IPS DF 6.9 (cell line): ENCODE measurements at regions not wholly inside any gene's neighbourhood (a gene's known extent, or its start where the extent isn't known, plus 50 kb on each side); places are given as distances from the start of the nearest gene placed in this dataset.
"Not testable (repeated sequence)": the region's sequence is repeated elsewhere in the genome, so short reads cannot be mapped to it uniquely, and the experiment has no call there.

Source experiments
- DNase-seq: peaks from one replicate; pipeline ENCODE4 v3.0.0-alpha.2; 2013; ENCODE audit warnings: low read depth, low spot score
- H3K27ac ChIP-seq: one replicate; pipeline ENCODE4 v1.5.1; 2013; ENCODE audit warnings: low read length, control low read depth
- H3K27me3 ChIP-seq: 2 replicates; pipeline ENCODE4 v1.6.1; 2013; ENCODE audit warnings: mild to moderate bottlenecking, low read length; ENCODE audit not compliant: control insufficient read depth, insufficient read depth
- H3K36me3 ChIP-seq: 2 replicates; pipeline ENCODE4 v1.6.1; 2013; ENCODE audit warnings: low read length; ENCODE audit not compliant: control insufficient read depth, insufficient read depth
- H3K4me1 ChIP-seq: 2 replicates; pipeline ENCODE4 v1.6.1; 2013; ENCODE audit warnings: low read length; ENCODE audit not compliant: control insufficient read depth, insufficient read depth
- H3K4me3 ChIP-seq: 2 replicates; pipeline ENCODE4 v1.5.1; 2013; ENCODE audit warnings: mild to moderate bottlenecking, low read length
- H3K9me3 ChIP-seq: 2 replicates; pipeline ENCODE4 v1.6.1; 2013; ENCODE audit warnings: low read length, inconsistent platforms; ENCODE audit not compliant: control insufficient read depth, insufficient read depth
- WGBS: extraction: QIAGEN DNeasy Blood & Tissue Kit; methylation state at CpG from one replicate; pipeline ENCODE4 v1.1.7; 2013; ENCODE audit warnings: mixed read lengths, missing lambda C conversion rate; ENCODE audit not compliant: insufficient read length, insufficient coverage; 5-methylcytosine and 5-hydroxymethylcytosine counted together

DNA sequence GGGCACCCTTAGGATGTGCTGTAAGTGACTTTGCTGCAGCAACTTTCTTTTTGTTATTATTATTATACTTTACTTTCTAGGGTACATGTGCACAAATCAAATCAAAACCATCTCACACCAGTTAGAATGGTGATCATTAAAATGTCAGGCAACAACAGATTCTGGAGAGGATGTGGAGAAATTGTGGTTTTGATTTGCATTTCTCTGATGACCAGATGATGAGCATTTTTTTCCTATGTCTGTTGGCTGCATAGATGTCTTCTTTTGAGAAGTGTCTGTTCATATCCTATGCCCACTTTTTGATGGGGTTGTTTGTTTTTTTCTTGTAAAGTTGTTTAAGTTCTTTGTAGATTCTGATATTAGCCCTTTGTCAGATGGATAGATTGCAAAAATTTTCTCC, 164.4 kb upstream of the AJAP1 start:
- not testable (repeated sequence) for H3K4me1 ChIP-seq, H3K4me3 ChIP-seq, H3K36me3 ChIP-seq, H3K27ac ChIP-seq, DNase-seq, H3K27me3 ChIP-seq
- peaks cover 35% of the 10 kb centered on the region for H3K9me3 ChIP-seq

DNA sequence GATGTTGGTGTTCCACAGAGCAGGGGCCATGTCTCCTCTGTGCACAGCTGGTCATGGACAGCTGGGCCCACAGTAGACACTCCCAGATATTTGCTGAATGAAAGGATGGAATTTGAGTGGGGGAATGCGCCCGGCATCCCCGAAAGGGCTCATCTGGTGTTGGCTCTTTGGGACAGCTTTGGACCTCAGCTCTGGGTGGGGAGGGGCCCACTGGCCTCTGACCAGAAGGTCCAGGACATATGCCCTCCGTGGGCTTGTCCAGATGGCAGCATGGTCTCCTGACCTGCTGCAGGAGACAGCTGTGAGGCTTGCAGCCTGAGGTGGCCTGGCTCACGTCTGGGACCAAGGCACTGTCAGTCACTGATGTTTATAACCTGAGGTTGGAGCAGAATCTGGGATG, 160.4 kb upstream of the AJAP1 start:
- H3K27me3 ChIP-seq, result no peaks in the 10 kb centered on the region
- no peaks in the 10 kb centered on the region for H3K4me1 ChIP-seq
- peaks cover 22% of the 10 kb centered on the region for H3K9me3 ChIP-seq
- no CpG with 5 or more reads among the region's 5 CpGs for WGBS
- H3K4me3 ChIP-seq, result no peak overlapping the region; the same call in 1 of the 2 replicates
- no peak for DNase-seq
- no peaks in the 10 kb centered on the region for H3K36me3 ChIP-seq
- no peak overlapping the region for H3K27ac ChIP-seq

DNA sequence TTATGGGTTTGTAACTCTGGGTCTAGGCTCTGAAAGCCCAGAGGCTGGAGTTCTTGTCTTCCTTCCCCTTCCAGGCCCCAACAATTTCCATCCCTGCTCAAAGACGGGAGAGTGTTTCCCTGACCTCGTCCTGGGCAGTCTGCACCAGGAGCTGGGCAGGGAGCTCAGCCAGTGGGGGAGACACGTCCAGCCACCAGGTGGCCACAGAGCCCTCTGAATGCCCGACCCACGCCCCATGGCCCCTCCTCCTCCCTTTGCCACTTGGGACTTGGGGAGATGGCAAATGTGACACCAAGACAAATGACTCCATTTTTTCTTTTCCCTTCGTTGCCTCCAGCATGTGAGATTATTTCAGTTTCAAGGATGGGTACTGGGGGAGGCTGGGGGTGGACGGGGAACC, 159.9 kb upstream of the AJAP1 start:
- Histone ChIP-seq H3K9me3 (peaks cover 20% of the 10 kb centered on the region), H3K36me3 (no peaks in the 10 kb centered on the region), H3K4me3 (no peak overlapping the region), H3K27ac (no peak overlapping the region), H3K4me1 (no peaks in the 10 kb centered on the region), H3K27me3 (no peaks in the 10 kb centered on the region)
- no peak for DNase-seq
- WGBS, result no CpG with 5 or more reads among the region's 7 CpGs

DNA sequence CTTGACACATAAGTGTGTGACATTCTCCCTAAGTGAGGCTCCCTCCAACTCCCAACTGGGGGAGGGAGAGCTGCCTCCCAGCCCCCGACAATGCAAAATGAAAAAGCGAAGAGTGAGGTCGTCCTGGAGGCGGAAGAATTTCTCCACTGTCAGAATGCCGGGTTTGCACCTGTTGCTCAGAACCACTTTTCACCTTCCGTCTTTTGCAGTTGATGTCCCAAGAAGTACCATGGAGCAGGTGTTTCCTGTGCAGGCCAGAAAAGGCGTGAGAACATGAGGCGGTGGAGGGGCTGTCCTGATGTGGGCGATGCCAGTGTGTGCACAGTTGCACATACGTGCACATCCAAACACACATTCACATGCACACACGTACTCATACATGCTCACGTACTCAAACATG, 158.6 kb upstream of the AJAP1 start:
- H3K4me3 ChIP-seq, result no peak overlapping the region
- peaks cover 24% of the 10 kb centered on the region for H3K9me3 ChIP-seq
- DNase-seq, result no peak
- no CpG with 5 or more reads among the region's 12 CpGs for WGBS
- no peaks in the 10 kb centered on the region for H3K27me3 ChIP-seq
- no peak overlapping the region for H3K27ac ChIP-seq
- no peaks in the 10 kb centered on the region for H3K4me1 ChIP-seq
- no peaks in the 10 kb centered on the region for H3K36me3 ChIP-seq

DNA sequence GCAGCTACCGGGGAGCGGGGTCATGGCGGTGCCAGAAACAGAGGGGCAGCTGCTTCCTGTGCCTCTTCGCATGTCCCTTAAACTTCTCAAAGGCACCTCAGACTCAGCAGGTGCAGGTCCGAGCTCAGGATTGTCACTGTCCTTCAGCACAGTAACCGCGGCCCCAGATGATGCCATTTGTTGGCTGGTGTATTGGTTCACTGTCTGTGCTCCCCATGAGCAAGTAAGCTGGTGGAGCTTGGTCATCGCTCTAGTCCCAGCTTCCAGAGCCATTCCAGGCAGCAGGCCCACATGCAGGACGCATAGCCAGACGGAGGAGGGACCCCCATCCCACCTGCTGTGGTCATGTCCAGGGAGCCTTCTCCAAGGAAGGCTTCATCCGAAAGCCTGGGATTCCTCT, 154.0 kb upstream of the AJAP1 start:
- peaks cover 31% of the 10 kb centered on the region for H3K9me3 ChIP-seq
- no peak for DNase-seq
- H3K36me3 ChIP-seq, result no peaks in the 10 kb centered on the region
- no CpG with 5 or more reads among the region's 11 CpGs for WGBS
- H3K4me3 ChIP-seq, result no peak overlapping the region
- H3K27me3 ChIP-seq, result no peaks in the 10 kb centered on the region
- no peak overlapping the region for H3K27ac ChIP-seq
- no peaks in the 10 kb centered on the region for H3K4me1 ChIP-seq

DNA sequence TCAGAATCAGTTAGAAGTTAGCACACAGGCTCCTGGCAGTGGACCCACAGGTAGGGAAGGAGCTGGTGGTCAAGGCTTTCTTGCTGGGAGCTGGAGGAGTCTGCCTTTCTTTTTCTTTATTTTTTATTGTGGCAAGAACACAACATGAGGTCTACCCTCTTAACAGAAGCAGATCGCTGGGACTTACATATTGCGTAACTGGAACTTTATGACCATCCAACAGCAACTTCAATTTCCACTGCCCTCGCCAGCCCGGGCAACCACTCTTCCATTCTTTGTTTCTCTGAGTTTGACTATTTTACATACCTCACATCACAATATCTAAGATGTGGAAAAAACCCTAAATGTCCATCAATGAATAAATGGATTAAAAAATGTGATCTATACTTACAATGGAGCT, 147.8 kb upstream of the AJAP1 start:
- DNase-seq, result no peak
- peaks cover 31% of the 10 kb centered on the region for H3K9me3 ChIP-seq
- no CpG with 5 or more reads among the region's 4 CpGs for WGBS
- no peaks in the 10 kb centered on the region for H3K36me3 ChIP-seq
- H3K4me3 ChIP-seq, result no peak overlapping the region
- no peak overlapping the region for H3K27ac ChIP-seq
- H3K4me1 ChIP-seq, result no peaks in the 10 kb centered on the region
- H3K27me3 ChIP-seq, result no peaks in the 10 kb centered on the region

DNA sequence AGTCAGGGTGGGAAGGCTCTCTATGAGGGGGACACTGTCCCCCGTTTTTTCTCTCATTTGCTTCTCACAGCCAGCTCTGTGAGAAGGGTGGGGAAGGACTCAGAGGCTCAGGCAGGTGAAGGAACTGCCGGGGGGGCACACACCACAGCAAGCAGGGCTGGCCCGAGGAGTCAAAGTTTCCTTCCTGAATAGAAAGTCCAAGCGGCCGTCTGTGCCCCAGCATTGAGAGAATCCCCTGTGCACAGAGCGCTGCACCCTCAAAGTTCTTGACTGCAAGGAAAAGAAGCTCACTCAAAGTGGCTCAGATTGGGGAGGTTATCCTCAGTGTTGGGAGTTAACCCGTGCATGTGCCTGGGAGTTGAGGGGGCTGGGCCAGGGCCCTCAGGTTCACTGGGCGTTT, 145.2 kb upstream of the AJAP1 start:
- H3K27me3 ChIP-seq, result no peaks in the 10 kb centered on the region
- no peak overlapping the region for H3K4me3 ChIP-seq
- H3K36me3 ChIP-seq, result no peaks in the 10 kb centered on the region
- no peaks in the 10 kb centered on the region for H3K4me1 ChIP-seq
- H3K9me3 ChIP-seq, result peaks cover 34% of the 10 kb centered on the region
- no peak overlapping the region for H3K27ac ChIP-seq
- no CpG with 5 or more reads among the region's 8 CpGs for WGBS
- DNase-seq, result no peak

DNA sequence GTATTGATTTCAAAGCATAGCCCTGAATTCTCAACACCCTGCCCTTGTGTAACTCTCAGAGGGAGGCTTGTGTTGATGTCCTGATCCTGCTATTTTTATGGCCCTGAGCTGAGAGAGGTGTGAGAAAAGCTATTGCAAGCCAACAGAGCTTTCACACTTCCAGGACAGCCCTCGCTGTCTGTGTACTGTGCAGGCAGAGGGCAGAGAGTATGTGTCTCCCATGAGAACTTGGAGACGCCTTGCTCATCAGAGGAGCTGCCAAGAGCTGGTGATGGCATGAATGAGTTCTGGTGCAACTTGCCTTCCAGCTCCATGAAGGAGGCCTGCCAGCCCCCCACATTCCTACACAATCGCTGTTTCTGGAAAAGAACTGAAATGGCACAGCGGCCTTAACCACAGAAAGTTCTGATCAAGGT, 144.1 kb upstream of the AJAP1 start:
- Histone ChIP-seq H3K4me1 (no peaks in the 10 kb centered on the region), H3K9me3 (peaks cover 34% of the 10 kb centered on the region), H3K27ac (no peak overlapping the region), H3K4me3 (no peak overlapping the region), H3K27me3 (no peaks in the 10 kb centered on the region), H3K36me3 (no peaks in the 10 kb centered on the region)
- DNase-seq, result no peak
- WGBS, result no CpG with 5 or more reads among the region's 4 CpGs

DNA sequence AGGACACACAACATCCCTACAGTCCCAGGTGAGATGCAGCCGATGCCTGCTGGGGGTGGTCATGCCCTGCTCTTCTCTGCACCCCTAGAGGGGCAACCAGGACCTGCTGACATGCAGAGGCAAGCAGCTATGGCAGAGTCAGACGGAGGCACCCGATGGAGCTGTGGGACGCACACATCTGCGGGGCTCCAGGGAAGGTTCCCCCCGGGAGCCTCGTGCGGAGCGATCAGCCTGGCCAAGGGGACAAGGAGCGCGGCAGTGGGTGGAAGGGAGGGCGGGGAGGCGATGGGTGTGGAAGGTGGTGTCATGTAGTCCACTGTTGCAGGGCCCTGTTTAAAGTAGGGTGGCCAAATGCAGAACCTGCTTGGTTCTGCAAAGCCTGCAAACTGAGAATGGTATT, 143.0 kb upstream of the AJAP1 start:
- Histone ChIP-seq H3K4me3 (no peak overlapping the region), H3K27ac (no peak overlapping the region), H3K4me1 (no peaks in the 10 kb centered on the region), H3K27me3 (no peaks in the 10 kb centered on the region), H3K9me3 (peaks cover 33% of the 10 kb centered on the region), H3K36me3 (no peaks in the 10 kb centered on the region)
- DNase-seq, result no peak
- WGBS, result no CpG with 5 or more reads among the region's 13 CpGs

DNA sequence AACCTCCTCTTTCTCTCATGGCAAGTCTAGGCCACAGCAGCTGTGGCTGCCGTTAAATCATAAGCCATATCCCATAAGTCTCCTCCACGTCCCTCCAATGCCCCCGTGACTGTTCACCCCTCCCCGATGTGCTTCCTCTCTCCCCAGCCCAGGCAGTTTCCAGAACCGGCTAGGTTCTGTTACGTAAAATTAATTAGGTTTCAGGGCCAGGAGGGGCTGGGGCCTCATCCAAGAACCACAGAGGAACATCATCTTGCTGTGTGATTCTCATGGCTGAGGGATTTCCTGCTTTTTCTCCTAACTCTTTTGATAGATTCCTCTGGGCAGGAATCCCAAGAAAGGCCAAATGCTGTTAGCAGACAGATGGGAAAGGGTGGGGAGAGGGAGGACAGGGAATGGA, 141.8 kb upstream of the AJAP1 start:
- Histone ChIP-seq H3K4me3 (no peak overlapping the region), H3K27ac (no peak overlapping the region), H3K4me1 (no peaks in the 10 kb centered on the region), H3K9me3 (peaks cover 38% of the 10 kb centered on the region), H3K36me3 (no peaks in the 10 kb centered on the region), H3K27me3 (no peaks in the 10 kb centered on the region)
- no CpG with 5 or more reads among the region's 6 CpGs for WGBS
- DNase-seq, result no peak

DNA sequence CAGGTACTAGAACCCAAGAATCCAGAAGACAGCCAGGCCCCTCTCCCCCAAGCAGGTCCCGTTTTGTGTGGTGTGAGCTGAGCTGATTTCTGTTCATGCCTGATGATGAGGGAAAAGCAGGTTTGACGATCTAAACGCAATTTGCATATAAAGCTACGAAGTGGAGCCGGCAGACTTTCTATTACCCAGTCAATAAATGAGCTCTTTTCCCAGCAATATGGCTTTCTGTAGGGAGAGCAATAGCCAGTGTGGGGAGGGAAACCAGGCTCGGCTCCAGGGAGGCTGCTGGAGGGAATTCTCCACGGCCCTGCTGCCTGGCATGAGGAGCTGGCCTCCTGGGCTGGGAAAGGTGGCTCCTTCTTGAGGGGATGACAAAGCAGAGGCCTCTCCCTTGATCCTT, 140.7 kb upstream of the AJAP1 start:
- H3K36me3 ChIP-seq, result no peaks in the 10 kb centered on the region
- no peak for DNase-seq
- peaks cover 41% of the 10 kb centered on the region for H3K9me3 ChIP-seq
- no peaks in the 10 kb centered on the region for H3K27me3 ChIP-seq
- H3K4me1 ChIP-seq, result no peaks in the 10 kb centered on the region
- H3K27ac ChIP-seq, result no peak overlapping the region
- no CpG with 5 or more reads among the region's 7 CpGs for WGBS
- H3K4me3 ChIP-seq, result no peak overlapping the region
